ENCODE measurements at regions not wholly inside any gene's neighbourhood (a gene's known extent, or its start where the extent isn't known, plus 50 kb on each side); places are given as distances from the start of the nearest gene placed in this dataset.
"Not testable (repeated sequence)": the region's sequence is repeated elsewhere in the genome, so short reads cannot be mapped to it uniquely, and the experiment has no call there.

- TF ChIP-seq CTCF (IDR thresholded peaks at IDR 0.05) = no peak
- no peak for DNase-seq (ENCODE audit: low spot score)
- H3K4me3 ChIP-seq = no peak overlapping the region
- no peak overlapping the region for H3K27ac ChIP-seq
Observed at GRCh38 chr2:106292627-106293026, 98.5 kb upstream of the UXS1 start.

- no peak for TF ChIP-seq CTCF (IDR thresholded peaks at IDR 0.05)
- Histone ChIP-seq H3K4me3 (no peak overlapping the region), H3K27ac (no peak overlapping the region)
- DNase-seq (ENCODE audit: low spot score) = no peak
Observed at GRCh38 chr2:106288873-106289272, 94.8 kb upstream of the UXS1 start.

- Histone ChIP-seq H3K27ac (no peak overlapping the region), H3K4me3 (no peak overlapping the region)
- no peak for DNase-seq (ENCODE audit: low spot score)
- no peak for TF ChIP-seq CTCF (IDR thresholded peaks at IDR 0.05)
Observed at GRCh38 chr2:106285237-106285829, 91.2 kb upstream of the UXS1 start.

GRCh38 chr2:106284691-106285202 is 90.6 kb upstream of the UXS1 start:
- H3K4me3 ChIP-seq = no peak overlapping the region
- no peak overlapping the region for H3K27ac ChIP-seq
- no peak for DNase-seq (ENCODE audit: low spot score)
- no peak for TF ChIP-seq CTCF (IDR thresholded peaks at IDR 0.05)

GRCh38 chr2:106284255-106284654 is 90.2 kb upstream of the UXS1 start:
- no peak overlapping the region for H3K27ac ChIP-seq
- H3K4me3 ChIP-seq = no peak overlapping the region
- no peak for TF ChIP-seq CTCF (IDR thresholded peaks at IDR 0.05)
- DNase-seq (ENCODE audit: low spot score) = no peak

GRCh38 chr2:106283228-106284152 is 89.4 kb upstream of the UXS1 start:
- H3K27ac ChIP-seq; H3K4me3 ChIP-seq; DNase-seq (ENCODE audit: low spot score): not testable (repeated sequence)

- DNase-seq (ENCODE audit: low spot score) = no peak
- no peak overlapping the region for H3K4me3 ChIP-seq
- no peak overlapping the region for H3K27ac ChIP-seq
- no peak for TF ChIP-seq CTCF (IDR thresholded peaks at IDR 0.05)
Observed at GRCh38 chr2:106282462-106283170, 88.5 kb upstream of the UXS1 start.

GRCh38 chr2:106281907-106282430 is 87.9 kb upstream of the UXS1 start:
- H3K27ac ChIP-seq; H3K4me3 ChIP-seq; DNase-seq (ENCODE audit: low spot score): not testable (repeated sequence)
